Peyer's patch (tissue), 4 donors: ENCODE measurements at regions not wholly inside any gene's neighbourhood (a gene's known extent, or its start where the extent isn't known, plus 50 kb on each side); places are given as distances from the start of the nearest gene placed in this dataset.

Source experiments
- DNase-seq, 3 donors: peaks; one replicate each; pipeline ENCODE4 v3.0.0-alpha.2; 2017 to 2019
- H3K27ac ChIP-seq, 4 donors: fragments of 200-600 bp; sonication (generic); one replicate each; pipeline ENCODE4 v1.5.1; 2016 to 2019
- H3K27me3 ChIP-seq, 2 donors: fragments of 200-600 bp; sonication (generic); one replicate each; pipeline ENCODE4 v1.5.1; 2019
- H3K36me3 ChIP-seq, 3 donors: fragments of 200-600 bp; sonication (generic); one replicate each; pipeline ENCODE4 v1.5.1; 2016 to 2019
- H3K4me1 ChIP-seq, 4 donors: fragments of 200-600 bp; sonication (generic); one replicate each; pipeline ENCODE4 v1.5.1; 2016 to 2019
- H3K4me3 ChIP-seq, 4 donors: fragments of 200-600 bp; sonication (generic); 1 replicate in 3 of 4; 2 replicates in 1 of 4; pipeline ENCODE4 v1.5.1; 2016 to 2019; ENCODE audit warnings: mild to moderate bottlenecking in 1 of 4
- H3K9me3 ChIP-seq, 4 donors: fragments of 200-600 bp; sonication (generic); one replicate each; pipeline ENCODE4 v1.5.1; 2016 to 2019; ENCODE audit warnings: mild to moderate bottlenecking in 1 of 4
- CTCF ChIP-seq, 6 experiments: fragments of 450-650 bp in 4 of 6; fragments of 200-600 bp in 2 of 6; sonication (generic) in 1 of 6; IDR thresholded peaks; one replicate each; pipeline ENCODE4 v1.5.1; 2017 to 2019; ENCODE audit warnings: antibody characterized with exemption in 6 of 6, mild to moderate bottlenecking in 3 of 6, moderate library complexity in 1 of 6
- POLR2A ChIP-seq, 2 donors: fragments of 450-650 bp; IDR thresholded peaks; one replicate each; pipeline ENCODE4 v1.5.1; 2017; ENCODE audit warnings: antibody characterized with exemption in 2 of 2, mild to moderate bottlenecking in 2 of 2, moderate library complexity in 2 of 2

GRCh38 chr16:86882586-86883280, 304.4 kb downstream of the FOXL1 start:
- Histone ChIP-seq H3K27ac (no peak overlapping the region), H3K9me3 (no peaks in the 10 kb centered on the region), H3K4me3 (no peak overlapping the region), H3K36me3 (no peaks in the 10 kb centered on the region), H3K4me1 (no peaks in the 10 kb centered on the region), H3K27me3 (no peaks in the 10 kb centered on the region)
- no peak for DNase-seq
- TF ChIP-seq POLR2A (IDR thresholded peaks at IDR 0.05), result no peak
- no peak for TF ChIP-seq CTCF (IDR thresholded peaks at IDR 0.05)

DNA sequence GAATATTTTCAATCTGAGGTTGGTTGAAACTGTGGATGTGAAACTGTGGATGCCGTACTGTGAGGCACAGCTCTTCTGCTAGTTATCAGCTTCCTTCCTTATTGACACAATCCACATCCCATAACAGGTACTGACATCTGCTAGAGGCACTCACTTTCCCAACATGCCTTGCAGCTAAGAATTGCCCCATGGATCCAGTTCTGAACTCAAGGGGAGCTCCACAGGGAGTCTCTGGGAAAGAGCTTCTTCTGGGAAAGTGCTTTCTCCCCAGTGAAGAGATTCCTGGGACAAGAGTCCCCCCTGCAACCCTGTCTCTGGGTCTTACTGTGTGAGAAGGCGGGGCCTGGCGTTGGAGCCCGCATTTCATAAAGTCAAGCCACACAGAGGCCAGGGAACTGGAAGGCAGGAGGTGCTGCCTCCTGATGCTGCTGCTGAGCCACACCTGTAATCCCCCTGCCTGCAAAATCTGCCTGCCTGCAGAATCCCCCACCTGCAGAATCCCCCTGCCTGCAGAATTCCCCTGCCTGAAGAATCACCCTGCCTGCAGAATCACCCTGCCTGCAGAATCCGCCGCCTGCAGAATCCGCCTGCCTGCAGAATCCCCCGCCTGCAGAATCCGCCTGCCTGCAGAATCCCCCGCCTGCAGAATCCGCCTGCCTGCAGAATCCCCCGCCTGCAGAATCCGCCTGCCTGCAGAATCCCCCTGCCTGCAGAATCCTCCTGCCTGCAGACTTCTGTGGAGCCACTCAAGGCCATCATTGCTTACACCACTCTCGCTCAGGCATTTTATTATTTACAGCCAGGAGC, 305.4 kb downstream of the FOXL1 start:
- no peaks in the 10 kb centered on the region for H3K36me3 ChIP-seq
- H3K27me3 ChIP-seq, result no peaks in the 10 kb centered on the region
- H3K9me3 ChIP-seq, result no peaks in the 10 kb centered on the region
- no peak overlapping the region for H3K27ac ChIP-seq
- TF ChIP-seq CTCF (IDR thresholded peaks at IDR 0.05) (no peak), POLR2A (IDR thresholded peaks at IDR 0.05) (no peak)
- H3K4me3 ChIP-seq, result no peak overlapping the region
- H3K4me1 ChIP-seq, result no peaks in the 10 kb centered on the region
- no peak for DNase-seq

DNA sequence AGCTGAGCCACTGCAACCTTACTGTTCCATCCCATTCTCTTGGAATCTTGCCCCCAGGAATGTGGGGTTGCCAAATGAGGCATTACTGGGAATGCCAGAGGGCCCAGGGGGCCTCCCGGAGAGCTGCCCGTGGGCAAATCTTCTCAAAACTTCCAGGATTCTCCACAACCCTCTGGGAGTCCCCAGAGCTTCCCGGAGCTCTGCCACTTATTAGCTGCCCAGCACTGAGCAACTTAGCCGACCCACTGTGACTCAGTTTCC, 306.0 kb downstream of the FOXL1 start:
- no peaks in the 10 kb centered on the region for H3K36me3 ChIP-seq
- DNase-seq, result no peak
- H3K4me3 ChIP-seq, result no peak overlapping the region
- TF ChIP-seq CTCF (IDR thresholded peaks at IDR 0.05) (no peak), POLR2A (IDR thresholded peaks at IDR 0.05) (no peak)
- H3K27me3 ChIP-seq, result no peaks in the 10 kb centered on the region
- no peaks in the 10 kb centered on the region for H3K4me1 ChIP-seq
- H3K9me3 ChIP-seq, result no peaks in the 10 kb centered on the region
- no peak overlapping the region for H3K27ac ChIP-seq

DNA sequence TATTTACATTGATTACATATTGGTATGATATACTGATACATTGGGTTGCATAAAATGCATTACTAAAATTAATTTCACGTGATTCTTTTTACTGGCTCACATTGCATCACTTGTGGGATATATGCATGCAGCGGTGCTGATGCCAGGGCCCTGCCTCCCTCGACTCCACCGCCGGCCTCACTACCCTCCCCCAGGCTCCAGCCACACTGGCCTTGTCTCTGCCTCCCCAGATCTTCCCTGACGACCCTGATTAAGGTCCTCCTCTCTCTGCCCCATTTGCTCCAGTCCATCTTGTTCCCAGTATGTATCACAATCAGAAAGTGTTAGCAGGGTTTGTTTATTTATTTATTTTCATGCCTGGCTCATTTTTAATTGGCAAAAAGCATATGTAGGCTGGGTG, 306.8 kb downstream of the FOXL1 start:
- H3K36me3 ChIP-seq, result no peaks in the 10 kb centered on the region
- H3K27me3 ChIP-seq, result no peaks in the 10 kb centered on the region
- no peaks in the 10 kb centered on the region for H3K9me3 ChIP-seq
- H3K27ac ChIP-seq, result no peak overlapping the region
- no peak for DNase-seq
- no peaks in the 10 kb centered on the region for H3K4me1 ChIP-seq
- no peak overlapping the region for H3K4me3 ChIP-seq
- TF ChIP-seq POLR2A (IDR thresholded peaks at IDR 0.05) (no peak), CTCF (IDR thresholded peaks at IDR 0.05) (no peak)

- Histone ChIP-seq H3K9me3 (no peaks in the 10 kb centered on the region), H3K27ac (no peak overlapping the region), H3K4me3 (no peak overlapping the region), H3K4me1 (no peaks in the 10 kb centered on the region), H3K36me3 (no peaks in the 10 kb centered on the region), H3K27me3 (no peaks in the 10 kb centered on the region)
- no peak for TF ChIP-seq POLR2A (IDR thresholded peaks at IDR 0.05)
- TF ChIP-seq CTCF (IDR thresholded peaks at IDR 0.05), result no peak
- DNase-seq, result no peak
These were observed 308.3 kb downstream of the FOXL1 start for GRCh38 chr16:86886651-86887050.
